NCI-H82 treated with DMSO at 0.1 percent for 48 hours (cell line): ENCODE measurements at regions not wholly inside any gene's neighbourhood (a gene's known extent, or its start where the extent isn't known, plus 50 kb on each side); places are given as distances from the start of the nearest gene placed in this dataset.
A peak's percentile ranks its signal among the peaks of the same experiment; 100 is the strongest.

ENCODE experiments used
- DNase-seq: peaks from one replicate; lab custom pipeline; 2025; ENCODE audit not compliant: unreplicated experiment; lab: John Stamatoyannopoulos, UW

DNA sequence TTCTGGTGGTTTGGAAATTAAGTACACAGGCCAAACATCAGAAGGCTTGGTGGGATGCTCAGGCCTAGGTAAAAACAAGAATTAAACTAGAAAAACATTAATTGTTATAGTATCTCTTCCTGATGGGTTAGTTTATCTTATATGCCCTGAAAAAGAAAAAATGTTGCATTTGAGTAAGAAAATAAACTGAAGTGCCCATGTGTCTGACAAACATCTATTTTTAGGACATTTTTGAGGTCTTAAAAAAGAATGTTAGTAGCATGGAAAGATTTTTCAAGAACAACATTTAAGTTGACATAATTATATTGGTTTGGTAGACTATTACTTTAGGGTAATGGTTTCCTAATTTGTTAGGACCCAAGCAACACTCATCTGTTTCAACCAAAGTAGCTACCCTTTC lies 140.1 kb upstream of the RND3 start:
- DNase-seq = no peak

- DNase-seq = no peak
These were observed 139.5 kb upstream of the RND3 start for GRCh38 chr2:150626934-150627411.

DNA sequence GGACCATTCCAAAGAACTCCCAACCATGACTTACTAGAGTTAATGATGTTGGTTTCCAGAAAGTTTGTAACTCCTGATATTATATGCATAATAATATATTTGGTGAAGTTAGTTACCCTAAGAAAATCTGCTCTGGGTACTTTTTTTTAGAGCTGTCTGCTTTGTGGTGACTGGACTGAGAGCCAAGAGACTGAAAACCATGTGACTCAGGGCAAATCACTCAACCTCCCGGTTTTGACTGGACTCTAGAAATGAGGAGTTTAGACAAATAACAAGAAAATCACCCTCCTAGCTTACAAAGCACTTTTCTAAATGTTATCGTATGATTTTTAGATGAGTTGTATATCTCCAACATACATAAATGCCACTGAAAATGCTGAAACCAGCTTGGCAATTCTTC lies 138.3 kb upstream of the RND3 start:
- DNase-seq = no peak

- DNase-seq = no peak
These were observed 137.8 kb upstream of the RND3 start for GRCh38 chr2:150625303-150625702.

DNA sequence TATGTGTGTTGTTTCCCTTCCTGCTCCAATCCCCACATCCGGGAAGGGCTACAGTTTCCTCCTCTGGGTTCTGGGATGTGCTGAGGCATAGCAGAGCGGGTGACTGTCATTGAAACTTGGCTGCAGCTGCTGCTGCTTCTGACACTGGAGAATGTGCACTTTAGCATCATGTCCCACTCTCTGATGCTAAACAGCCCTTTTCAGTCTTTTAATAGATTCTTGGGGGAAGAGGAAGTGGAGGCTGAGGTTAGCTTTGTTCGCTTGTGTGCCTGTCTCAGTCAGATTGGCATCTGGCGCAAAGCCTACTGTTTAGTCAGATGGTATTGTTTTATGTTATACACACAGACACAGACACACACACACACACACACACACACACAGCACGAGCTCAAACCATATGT lies 136.5 kb upstream of the RND3 start:
- DNase-seq = no peak

- DNase-seq = no peak
These were observed 134.2 kb upstream of the RND3 start for GRCh38 chr2:150621526-150622213.

GRCh38 chr2:150620855-150621254 lies 133.4 kb upstream of the RND3 start:
- DNase-seq = no peak

DNA sequence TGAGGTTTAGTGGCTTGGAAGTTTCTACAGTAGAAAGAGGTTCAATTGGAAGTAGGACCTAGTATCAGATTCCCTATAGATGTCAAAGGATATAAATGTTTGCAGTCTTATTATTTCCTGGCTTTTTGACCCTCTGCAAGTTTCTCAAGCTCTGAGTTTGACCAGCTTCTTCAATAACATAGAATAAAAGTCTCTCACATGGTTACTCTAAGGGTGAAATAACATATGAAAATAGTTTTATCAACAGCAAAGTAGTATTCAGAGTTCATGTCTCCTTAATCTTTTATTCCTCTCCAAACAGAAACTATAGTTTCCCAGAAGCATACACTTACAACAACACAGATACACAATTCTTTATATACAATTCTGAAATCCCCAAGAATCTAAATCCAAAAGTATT lies 132.9 kb upstream of the RND3 start:
- DNase-seq = no peak

DNA sequence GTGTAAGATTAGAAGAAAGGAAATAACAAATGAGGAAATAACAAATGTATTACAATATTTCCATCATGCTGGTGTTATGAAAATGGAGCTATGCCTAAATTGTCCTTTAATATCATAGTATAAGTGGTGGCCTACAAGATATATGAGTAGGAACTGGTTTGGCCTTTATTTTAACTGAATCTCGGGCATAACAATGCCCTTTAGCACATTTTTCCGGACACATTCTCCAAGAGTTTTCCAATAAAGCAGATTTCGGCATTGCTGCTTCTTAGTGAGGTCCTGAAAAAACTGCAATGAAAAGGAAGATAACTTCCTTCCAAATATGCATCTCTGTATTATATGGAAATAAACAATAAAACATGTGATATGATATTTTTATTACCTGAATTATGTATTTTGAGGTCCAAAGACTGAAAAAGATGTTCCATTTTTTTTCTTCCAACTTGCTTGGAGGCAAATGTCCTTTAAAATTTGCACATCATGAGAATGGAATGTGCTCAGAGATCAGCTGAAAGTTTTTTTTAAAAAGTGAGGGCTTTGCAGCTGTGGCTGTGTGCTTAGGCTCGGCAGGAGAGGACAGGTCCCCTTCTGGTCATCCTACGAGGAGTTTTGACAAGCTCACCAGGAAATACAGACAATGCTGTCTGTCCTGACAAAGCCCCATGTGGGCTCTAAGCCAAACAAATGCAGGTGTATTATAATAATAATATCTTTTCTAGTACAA lies 132.3 kb upstream of the RND3 start:
- DNase-seq = no peak

DNA sequence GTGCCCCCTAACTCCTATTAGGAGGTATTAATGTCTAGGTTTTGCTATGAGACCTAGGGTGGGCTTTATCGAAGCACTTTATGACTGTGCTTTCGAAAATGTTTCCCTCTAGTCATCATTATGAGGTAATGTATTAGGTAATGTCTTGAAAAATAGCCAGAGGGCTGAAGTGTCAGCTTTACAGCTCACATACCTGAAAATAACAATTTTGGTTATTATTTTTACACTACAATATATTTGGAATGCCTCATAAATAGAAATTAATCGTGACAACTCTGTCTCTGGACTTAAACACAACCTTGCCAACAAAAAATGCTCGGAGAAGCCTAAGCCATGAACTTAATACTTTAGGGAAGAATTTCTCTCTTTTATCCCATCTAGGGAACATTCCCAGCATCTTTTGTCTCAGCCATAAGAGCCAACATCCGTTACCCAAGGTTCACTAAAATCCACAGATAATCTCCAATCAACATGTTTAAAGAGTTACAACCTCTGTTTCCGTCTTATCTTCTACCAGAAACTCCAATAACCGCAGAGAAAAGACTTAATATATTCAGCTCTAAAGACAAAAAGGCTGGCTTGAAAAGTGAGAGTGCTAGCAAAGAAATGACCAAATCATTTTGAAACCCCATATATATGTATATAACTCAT lies 130.9 kb upstream of the RND3 start:
- no peak for DNase-seq

- DNase-seq = no peak
These were observed 130.0 kb upstream of the RND3 start for GRCh38 chr2:150617351-150617978.

- no peak for DNase-seq
These were observed 125.7 kb upstream of the RND3 start for GRCh38 chr2:150612957-150613710.

DNA sequence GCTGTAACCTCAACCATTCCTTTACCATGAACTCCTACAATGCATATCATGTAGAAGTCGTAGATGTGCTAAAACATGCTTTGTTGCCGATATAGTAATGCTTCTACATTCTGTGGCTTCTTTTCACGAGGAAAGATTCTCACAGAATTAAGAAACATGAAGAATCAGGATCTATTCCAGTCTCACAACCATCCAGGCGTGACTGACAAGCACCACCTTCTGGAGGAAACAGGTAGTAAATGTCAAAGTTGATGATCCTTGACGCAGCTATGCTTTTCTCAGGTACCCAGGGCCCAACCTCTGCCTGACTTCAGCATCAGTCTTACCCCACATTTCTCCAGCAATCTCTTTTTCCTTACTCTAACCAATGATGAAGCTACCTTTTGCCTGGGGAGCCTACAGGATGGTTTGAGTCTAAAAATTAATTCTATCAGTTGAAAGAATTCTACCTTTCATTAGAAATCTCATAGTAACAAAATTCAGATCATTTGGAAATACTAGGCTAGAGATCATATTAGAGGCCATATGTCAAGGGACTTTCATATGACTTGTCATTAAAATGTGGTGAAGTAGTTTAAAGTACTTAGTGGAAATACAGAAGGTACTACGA lies 123.3 kb upstream of the RND3 start:
- peak; percentile 28 for DNase-seq

GRCh38 chr2:150609831-150610582 lies 122.5 kb upstream of the RND3 start:
- DNase-seq = no peak

- DNase-seq = no peak
These were observed 120.9 kb upstream of the RND3 start for GRCh38 chr2:150608341-150608740.

GRCh38 chr2:150607390-150607811 lies 119.9 kb upstream of the RND3 start:
- no peak for DNase-seq

GRCh38 chr2:150606380-150607060 lies 119.1 kb upstream of the RND3 start:
- no peak for DNase-seq

GRCh38 chr2:150605664-150606063 lies 118.2 kb upstream of the RND3 start:
- no peak for DNase-seq
